ENCODE measurements at regions not wholly inside any gene's neighbourhood (a gene's known extent, or its start where the extent isn't known, plus 50 kb on each side); places are given as distances from the start of the nearest gene placed in this dataset.

GRCh38 chr22:49597428-49598039 is 230.1 kb downstream of the BRD1 start:
- H3K27ac ChIP-seq = no peak overlapping the region
- TF ChIP-seq, protein P1, sequence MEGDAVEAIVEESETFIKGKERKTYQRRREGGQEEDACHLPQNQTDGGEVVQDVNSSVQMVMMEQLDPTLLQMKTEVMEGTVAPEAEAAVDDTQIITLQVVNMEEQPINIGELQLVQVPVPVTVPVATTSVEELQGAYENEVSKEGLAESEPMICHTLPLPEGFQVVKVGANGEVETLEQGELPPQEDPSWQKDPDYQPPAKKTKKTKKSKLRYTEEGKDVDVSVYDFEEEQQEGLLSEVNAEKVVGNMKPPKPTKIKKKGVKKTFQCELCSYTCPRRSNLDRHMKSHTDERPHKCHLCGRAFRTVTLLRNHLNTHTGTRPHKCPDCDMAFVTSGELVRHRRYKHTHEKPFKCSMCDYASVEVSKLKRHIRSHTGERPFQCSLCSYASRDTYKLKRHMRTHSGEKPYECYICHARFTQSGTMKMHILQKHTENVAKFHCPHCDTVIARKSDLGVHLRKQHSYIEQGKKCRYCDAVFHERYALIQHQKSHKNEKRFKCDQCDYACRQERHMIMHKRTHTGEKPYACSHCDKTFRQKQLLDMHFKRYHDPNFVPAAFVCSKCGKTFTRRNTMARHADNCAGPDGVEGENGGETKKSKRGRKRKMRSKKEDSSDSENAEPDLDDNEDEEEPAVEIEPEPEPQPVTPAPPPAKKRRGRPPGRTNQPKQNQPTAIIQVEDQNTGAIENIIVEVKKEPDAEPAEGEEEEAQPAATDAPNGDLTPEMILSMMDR (IDR thresholded peaks at IDR 0.05) = no peak

- H3K27ac ChIP-seq = no peak overlapping the region
- TF ChIP-seq, protein P1 (IDR thresholded peaks at IDR 0.05) = no peak
- no peak for TF ChIP-seq ZFX (IDR thresholded peaks at IDR 0.05; ENCODE audit: borderline replicate concordance)
Measured at GRCh38 chr22:49595465-49596078, 232.1 kb downstream of the BRD1 start.

GRCh38 chr22:49594078-49594477 is 233.6 kb downstream of the BRD1 start:
- TF ChIP-seq, protein P1 (IDR thresholded peaks at IDR 0.05) = no peak
- TF ChIP-seq ZFX (IDR thresholded peaks at IDR 0.05; ENCODE audit: borderline replicate concordance) = no peak
- no peak overlapping the region for H3K27ac ChIP-seq

- TF ChIP-seq, protein P1 (IDR thresholded peaks at IDR 0.05) = no peak
- TF ChIP-seq ZFX (IDR thresholded peaks at IDR 0.05; ENCODE audit: borderline replicate concordance) = no peak
- H3K27ac ChIP-seq = no peak overlapping the region
Measured at GRCh38 chr22:49593509-49593908, 234.2 kb downstream of the BRD1 start.

- H3K27ac ChIP-seq = no peak overlapping the region
- no peak for TF ChIP-seq ZFX (IDR thresholded peaks at IDR 0.05; ENCODE audit: borderline replicate concordance)
- TF ChIP-seq, protein P1 (IDR thresholded peaks at IDR 0.05) = no peak
Measured at GRCh38 chr22:49592780-49593501, 234.7 kb downstream of the BRD1 start.

- TF ChIP-seq, protein P1 (IDR thresholded peaks at IDR 0.05) = no peak
Measured at GRCh38 chr22:49590851-49591445, 236.7 kb downstream of the BRD1 start.

GRCh38 chr22:49590381-49590780 is 237.3 kb downstream of the BRD1 start:
- TF ChIP-seq, protein P1 (IDR thresholded peaks at IDR 0.05) = no peak
- TF ChIP-seq ZFX (IDR thresholded peaks at IDR 0.05; ENCODE audit: borderline replicate concordance) = no peak
- no peak overlapping the region for H3K27ac ChIP-seq

More at GRCh38 chr22:49590851-49591445, 236.7 kb downstream of the BRD1 start:
- H3K27ac ChIP-seq = no peak overlapping the region
